SU-DHL-6 (cell line): ENCODE measurements at regions not wholly inside any gene's neighbourhood (a gene's known extent, or its start where the extent isn't known, plus 50 kb on each side); places are given as distances from the start of the nearest gene placed in this dataset.

Source experiments
- EZH2phosphoT487 ChIP-seq: fragments of 200-600 bp; sonication (generic), shearing (Covaris generic); conservative IDR thresholded peaks from 2 replicates; pipeline ENCODE4 v1.6.1; 2018; ENCODE audit warnings: mild to moderate bottlenecking, antibody characterized with exemption, low read length, moderate library complexity, mixed read lengths
- TF ChIP-seq, protein P1 (sequence below): fragments of 200-600 bp; sonication (generic); IDR thresholded peaks from one replicate; pipeline ENCODE4 v1.5.1; 2017; ENCODE audit warnings: antibody characterized with exemption, mild to moderate bottlenecking, low read length, moderate library complexity; ENCODE audit not compliant: insufficient read depth, poor library complexity, severe bottlenecking

- TF ChIP-seq, protein P1, sequence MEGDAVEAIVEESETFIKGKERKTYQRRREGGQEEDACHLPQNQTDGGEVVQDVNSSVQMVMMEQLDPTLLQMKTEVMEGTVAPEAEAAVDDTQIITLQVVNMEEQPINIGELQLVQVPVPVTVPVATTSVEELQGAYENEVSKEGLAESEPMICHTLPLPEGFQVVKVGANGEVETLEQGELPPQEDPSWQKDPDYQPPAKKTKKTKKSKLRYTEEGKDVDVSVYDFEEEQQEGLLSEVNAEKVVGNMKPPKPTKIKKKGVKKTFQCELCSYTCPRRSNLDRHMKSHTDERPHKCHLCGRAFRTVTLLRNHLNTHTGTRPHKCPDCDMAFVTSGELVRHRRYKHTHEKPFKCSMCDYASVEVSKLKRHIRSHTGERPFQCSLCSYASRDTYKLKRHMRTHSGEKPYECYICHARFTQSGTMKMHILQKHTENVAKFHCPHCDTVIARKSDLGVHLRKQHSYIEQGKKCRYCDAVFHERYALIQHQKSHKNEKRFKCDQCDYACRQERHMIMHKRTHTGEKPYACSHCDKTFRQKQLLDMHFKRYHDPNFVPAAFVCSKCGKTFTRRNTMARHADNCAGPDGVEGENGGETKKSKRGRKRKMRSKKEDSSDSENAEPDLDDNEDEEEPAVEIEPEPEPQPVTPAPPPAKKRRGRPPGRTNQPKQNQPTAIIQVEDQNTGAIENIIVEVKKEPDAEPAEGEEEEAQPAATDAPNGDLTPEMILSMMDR: no peak
- TF ChIP-seq EZH2phosphoT487: no peak
Observed at GRCh38 chr16:35258381-35258780, 1799.0 kb downstream of the TP53TG3F start.
